ENCODE measurements at regions not wholly inside any gene's neighbourhood (a gene's known extent, or its start where the extent isn't known, plus 50 kb on each side); places are given as distances from the start of the nearest gene placed in this dataset.

DNA sequence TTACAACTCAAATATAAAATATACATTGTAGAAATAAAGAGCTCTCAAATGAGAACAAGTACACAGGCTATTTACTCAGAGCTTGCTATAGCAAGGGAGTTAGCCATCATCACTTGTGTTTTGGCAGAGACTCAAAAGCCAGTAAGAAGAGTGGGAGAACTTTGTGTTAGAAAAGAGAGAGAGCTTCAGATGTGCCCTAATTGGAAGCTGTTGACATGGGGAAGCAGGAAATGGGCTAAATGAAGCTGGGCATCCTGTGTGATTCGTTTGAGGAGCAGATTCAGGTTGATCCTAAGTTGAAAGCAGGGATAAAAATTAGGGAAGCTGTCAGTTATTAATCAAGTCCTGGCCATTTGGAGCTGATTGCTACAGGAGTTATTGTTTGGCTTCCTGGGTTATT, 207.4 kb upstream of the MAOA start:
- TF ChIP-seq, protein P1, sequence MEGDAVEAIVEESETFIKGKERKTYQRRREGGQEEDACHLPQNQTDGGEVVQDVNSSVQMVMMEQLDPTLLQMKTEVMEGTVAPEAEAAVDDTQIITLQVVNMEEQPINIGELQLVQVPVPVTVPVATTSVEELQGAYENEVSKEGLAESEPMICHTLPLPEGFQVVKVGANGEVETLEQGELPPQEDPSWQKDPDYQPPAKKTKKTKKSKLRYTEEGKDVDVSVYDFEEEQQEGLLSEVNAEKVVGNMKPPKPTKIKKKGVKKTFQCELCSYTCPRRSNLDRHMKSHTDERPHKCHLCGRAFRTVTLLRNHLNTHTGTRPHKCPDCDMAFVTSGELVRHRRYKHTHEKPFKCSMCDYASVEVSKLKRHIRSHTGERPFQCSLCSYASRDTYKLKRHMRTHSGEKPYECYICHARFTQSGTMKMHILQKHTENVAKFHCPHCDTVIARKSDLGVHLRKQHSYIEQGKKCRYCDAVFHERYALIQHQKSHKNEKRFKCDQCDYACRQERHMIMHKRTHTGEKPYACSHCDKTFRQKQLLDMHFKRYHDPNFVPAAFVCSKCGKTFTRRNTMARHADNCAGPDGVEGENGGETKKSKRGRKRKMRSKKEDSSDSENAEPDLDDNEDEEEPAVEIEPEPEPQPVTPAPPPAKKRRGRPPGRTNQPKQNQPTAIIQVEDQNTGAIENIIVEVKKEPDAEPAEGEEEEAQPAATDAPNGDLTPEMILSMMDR (IDR thresholded peaks at IDR 0.05), result no peak
- no peak for TF ChIP-seq POLR2A (IDR thresholded peaks at IDR 0.05)
